Thoracic aorta (tissue), 2 donors: ENCODE measurements at regions not wholly inside any gene's neighbourhood (a gene's known extent, or its start where the extent isn't known, plus 50 kb on each side); places are given as distances from the start of the nearest gene placed in this dataset.

Experiments used
- ATAC-seq: fragments of 150-250 bp; one replicate; pipeline ENCODE4 v1.8.0; 2017; ENCODE audit warnings: low read depth; ENCODE audit not compliant: insufficient number of reproducible peaks, low FRiP score
- DNase-seq: peaks from one replicate; pipeline ENCODE4 v3.0.0-alpha.2; 2020; ENCODE audit warnings: low spot score
- H3K27ac ChIP-seq, 2 donors: fragments of 200-600 bp; sonication (generic); 1 replicate in 1 of 2; 2 replicates in 1 of 2; pipeline ENCODE4 v1.5.1; 2016; ENCODE audit warnings: mild to moderate bottlenecking in 2 of 2, moderate library complexity in 2 of 2
- H3K27me3 ChIP-seq: fragments of 200-600 bp; sonication (generic); replicated peaks from 2 replicates; pipeline ENCODE4 v1.6.0; 2016; ENCODE audit warnings: mild to moderate bottlenecking; ENCODE audit not compliant: insufficient read depth
- H3K36me3 ChIP-seq: fragments of 200-600 bp; sonication (generic); one replicate; pipeline ENCODE4 v1.5.1; 2016
- H3K4me1 ChIP-seq, 2 donors: fragments of 200-600 bp; sonication (generic); 1 replicate in 1 of 2; 2 replicates in 1 of 2; pipeline versions ENCODE4 v1.5.1 to v1.6.0; 2016; ENCODE audit warnings: low read depth in 2 of 2, mild to moderate bottlenecking in 1 of 2; ENCODE audit not compliant: control insufficient read depth in 1 of 2
- H3K4me3 ChIP-seq: fragments of 200-600 bp; sonication (generic); 2 replicates; pipeline ENCODE4 v1.5.1; 2016; ENCODE audit warnings: mild to moderate bottlenecking
- H3K9me3 ChIP-seq: fragments of 200-600 bp; sonication (generic); 2 replicates; pipeline ENCODE4 v1.5.1; 2016
- CTCF ChIP-seq: fragments of 200-600 bp; sonication (generic); IDR thresholded peaks from one replicate; pipeline ENCODE4 v1.5.1; 2019; ENCODE audit warnings: antibody characterized with exemption

- Histone ChIP-seq H3K36me3 (no peaks in the 10 kb centered on the region), H3K27me3 (no peaks in the 10 kb centered on the region), H3K4me1 (peaks cover 4 to 23% of the 10 kb centered on the region in 2 donors), H3K9me3 (no peaks in the 10 kb centered on the region), H3K27ac (peak overlapping the region; percentile 62 to 68), H3K4me3 (no peak overlapping the region)
- TF ChIP-seq CTCF: no peak
- ATAC-seq (no peak), DNase-seq (no peak)
Measured at GRCh38 chr5:173782671-173783101, 105.5 kb upstream of the CPEB4 start.

GRCh38 chr5:173783371-173783770, 104.8 kb upstream of the CPEB4 start:
- DNase-seq: no peak
- ATAC-seq: no peak
- Histone ChIP-seq H3K4me3 (no peak overlapping the region), H3K27me3 (no peaks in the 10 kb centered on the region), H3K27ac (no peak overlapping the region), H3K9me3 (no peaks in the 10 kb centered on the region), H3K36me3 (no peaks in the 10 kb centered on the region), H3K4me1 (peaks cover 4 to 23% of the 10 kb centered on the region in 2 donors)
- TF ChIP-seq CTCF: no peak

GRCh38 chr5:173785400-173785799, 102.7 kb upstream of the CPEB4 start:
- Histone ChIP-seq H3K27ac (no peak overlapping the region), H3K9me3 (no peaks in the 10 kb centered on the region), H3K36me3 (no peaks in the 10 kb centered on the region), H3K27me3 (no peaks in the 10 kb centered on the region), H3K4me3 (no peak overlapping the region), H3K4me1 (peaks cover 4 to 25% of the 10 kb centered on the region in 2 donors)
- no peak for ATAC-seq
- DNase-seq: no peak
- TF ChIP-seq CTCF: no peak

GRCh38 chr5:173785866-173786265, 102.3 kb upstream of the CPEB4 start:
- ATAC-seq (no peak), DNase-seq (no peak)
- H3K4me3 ChIP-seq: no peak overlapping the region
- no peak overlapping the region for H3K27ac ChIP-seq
- H3K36me3 ChIP-seq: no peaks in the 10 kb centered on the region
- H3K9me3 ChIP-seq: no peaks in the 10 kb centered on the region
- peaks cover 4 to 29% of the 10 kb centered on the region in 2 donors for H3K4me1 ChIP-seq
- H3K27me3 ChIP-seq: no peaks in the 10 kb centered on the region
- TF ChIP-seq CTCF: no peak

- Histone ChIP-seq H3K4me3 (no peak overlapping the region), H3K9me3 (no peaks in the 10 kb centered on the region), H3K27ac (no peak overlapping the region), H3K36me3 (no peaks in the 10 kb centered on the region), H3K27me3 (no peaks in the 10 kb centered on the region), H3K4me1 (peaks cover 4 to 24% of the 10 kb centered on the region in 2 donors)
- ATAC-seq (no peak), DNase-seq (no peak)
- TF ChIP-seq CTCF: no peak
Measured at GRCh38 chr5:173786286-173787187, 101.6 kb upstream of the CPEB4 start.
